Fibroblast of peridontal ligament (primary cell): ENCODE measurements at regions not wholly inside any gene's neighbourhood (a gene's known extent, or its start where the extent isn't known, plus 50 kb on each side); places are given as distances from the start of the nearest gene placed in this dataset.

ENCODE experiments used
- DNase-seq: peaks from one replicate; pipeline ENCODE4 v3.0.0-alpha.2; 2010; ENCODE audit errors: extremely low read depth

- peak; percentile 41 for DNase-seq
These were observed 185.0 kb downstream of the SEMA6A start for GRCh38 chr5:116389601-116390000.

GRCh38 chr5:116388564-116389258, 185.9 kb downstream of the SEMA6A start:
- no peak for DNase-seq

- DNase-seq = no peak
These were observed 186.9 kb downstream of the SEMA6A start for GRCh38 chr5:116387738-116388137.

- no peak for DNase-seq
These were observed 188.0 kb downstream of the SEMA6A start for GRCh38 chr5:116386633-116387032.

GRCh38 chr5:116382874-116383266, 191.8 kb downstream of the SEMA6A start:
- DNase-seq = no peak

- no peak for DNase-seq
These were observed 192.4 kb downstream of the SEMA6A start for GRCh38 chr5:116382032-116382873.

- no peak for DNase-seq
These were observed 193.4 kb downstream of the SEMA6A start for GRCh38 chr5:116381201-116381600.

- DNase-seq = no peak
These were observed 194.0 kb downstream of the SEMA6A start for GRCh38 chr5:116380621-116381020.

- no peak for DNase-seq
These were observed 195.3 kb downstream of the SEMA6A start for GRCh38 chr5:116379306-116379705.

- DNase-seq = no peak
These were observed 195.9 kb downstream of the SEMA6A start for GRCh38 chr5:116378777-116379121.

GRCh38 chr5:116378007-116378776, 196.4 kb downstream of the SEMA6A start:
- DNase-seq = no peak

GRCh38 chr5:116377276-116378006, 197.2 kb downstream of the SEMA6A start:
- DNase-seq = no peak

- DNase-seq = no peak
These were observed 198.7 kb downstream of the SEMA6A start for GRCh38 chr5:116375926-116376325.

- no peak for DNase-seq
These were observed 200.2 kb downstream of the SEMA6A start for GRCh38 chr5:116374434-116374852.

- DNase-seq = no peak
These were observed 201.6 kb downstream of the SEMA6A start for GRCh38 chr5:116372931-116373597.

GRCh38 chr5:116371935-116372334, 202.7 kb downstream of the SEMA6A start:
- no peak for DNase-seq

- DNase-seq = no peak
These were observed 203.2 kb downstream of the SEMA6A start for GRCh38 chr5:116371431-116371830.

GRCh38 chr5:116370886-116371285, 203.7 kb downstream of the SEMA6A start:
- peak; percentile 5 for DNase-seq

GRCh38 chr5:116370149-116370548, 204.5 kb downstream of the SEMA6A start:
- DNase-seq = no peak

- DNase-seq = no peak
These were observed 209.6 kb downstream of the SEMA6A start for GRCh38 chr5:116365006-116365496.

- no peak for DNase-seq
These were observed 210.8 kb downstream of the SEMA6A start for GRCh38 chr5:116363780-116364179.
